ENCODE measurements at regions not wholly inside any gene's neighbourhood (a gene's known extent, or its start where the extent isn't known, plus 50 kb on each side); places are given as distances from the start of the nearest gene placed in this dataset.

DNA sequence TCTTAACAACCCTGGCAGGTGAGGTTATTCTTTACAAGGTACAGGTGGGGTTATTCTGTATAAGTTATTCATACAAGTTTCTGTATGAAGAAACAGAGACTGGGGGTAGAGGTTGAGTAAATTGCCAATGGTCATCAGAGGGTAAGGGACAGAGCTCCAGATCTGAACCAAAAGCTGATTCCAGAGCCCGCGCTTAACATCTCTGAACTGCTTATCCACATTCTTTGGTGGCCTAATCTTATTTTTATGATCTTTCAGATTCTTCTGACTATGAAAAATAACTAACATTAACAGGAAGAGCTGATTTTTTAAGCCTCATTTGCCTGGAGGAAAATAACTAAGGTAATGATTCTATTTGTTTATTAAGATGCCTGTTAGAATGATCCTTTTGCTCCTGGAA, 63.9 kb upstream of the BARHL2 start:
- DNase-seq (ENCODE audit: low read depth in 2 of 2) = no peak

DNA sequence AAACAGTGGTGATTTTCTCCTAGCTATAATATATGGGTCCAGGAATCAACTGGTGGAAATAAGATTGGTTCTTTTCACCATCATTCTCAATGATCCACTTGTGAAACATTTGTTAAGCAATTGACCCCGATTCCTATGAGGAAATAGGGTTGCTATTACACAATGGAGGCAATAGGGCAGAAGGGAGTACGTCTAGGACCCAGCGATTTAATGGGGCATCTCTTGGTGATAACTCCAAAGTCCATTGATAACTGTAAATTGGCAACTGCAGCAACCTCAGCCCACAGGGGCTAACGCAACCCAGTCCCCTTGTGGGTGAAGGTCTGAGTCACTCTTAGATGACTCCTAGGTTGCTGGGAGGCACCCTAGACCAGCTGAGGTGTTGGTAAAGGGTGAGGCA, 62.5 kb upstream of the BARHL2 start:
- DNase-seq (ENCODE audit: low read depth in 2 of 2) = no peak

DNA sequence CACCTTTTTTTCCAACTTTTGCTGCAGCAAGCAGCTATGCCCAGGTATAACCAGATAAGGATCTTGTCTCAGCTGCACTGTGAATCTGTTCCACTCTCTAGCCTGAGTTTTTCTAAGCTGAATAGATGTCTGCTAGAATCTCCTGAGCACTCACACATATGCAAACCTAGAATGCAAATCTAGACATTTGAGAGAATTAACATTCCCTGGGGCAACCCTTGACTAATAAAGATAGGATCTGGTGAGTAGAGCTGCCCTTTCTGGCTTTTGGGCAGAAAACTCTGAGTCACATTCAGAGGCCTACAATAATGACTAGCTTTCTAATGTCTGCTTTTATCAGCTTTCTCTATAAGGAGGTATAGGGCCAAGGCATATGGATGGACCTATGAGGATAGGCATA, 61.4 kb upstream of the BARHL2 start:
- no peak for DNase-seq (ENCODE audit: low read depth in 2 of 2)

DNA sequence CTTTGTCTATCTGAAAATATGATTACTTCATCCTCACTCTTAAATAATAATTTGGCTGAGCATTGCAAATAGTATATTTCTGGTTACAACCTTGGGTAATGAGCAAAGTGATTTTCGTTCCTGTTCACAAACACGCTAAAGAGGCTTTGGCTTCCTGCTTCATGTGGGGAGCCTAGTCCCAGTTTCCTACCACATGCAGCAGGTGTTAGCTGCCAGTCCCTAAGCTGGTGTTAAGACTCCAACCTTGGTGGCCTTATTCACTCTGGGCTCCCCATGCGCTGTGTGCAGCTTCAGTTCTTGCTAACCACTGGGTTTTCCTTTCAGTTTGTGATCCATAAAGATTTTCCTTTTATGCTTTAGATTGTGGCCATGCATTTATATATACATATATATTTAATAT, 56.7 kb upstream of the BARHL2 start:
- no peak for DNase-seq (ENCODE audit: low read depth in 2 of 2)

DNA sequence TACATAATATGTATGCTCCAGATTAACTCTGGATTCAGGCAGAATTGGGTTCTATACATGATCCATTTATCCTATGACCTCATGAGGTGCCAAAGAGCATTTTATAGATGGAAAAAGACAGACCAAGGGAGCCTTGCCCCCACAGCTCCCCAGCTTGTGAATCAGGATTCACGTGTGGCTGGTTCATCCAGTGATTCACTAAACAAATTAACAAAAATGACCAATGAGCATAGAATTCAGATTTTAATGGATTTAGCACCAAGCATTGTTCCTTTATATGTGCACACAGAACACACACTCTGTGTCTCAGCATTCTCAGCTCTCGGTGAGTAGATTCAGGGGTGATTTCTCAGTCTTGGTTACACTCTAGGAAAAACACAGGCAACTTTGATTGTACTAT, 51.7 kb upstream of the BARHL2 start:
- no peak for DNase-seq (ENCODE audit: low read depth in 2 of 2)

DNA sequence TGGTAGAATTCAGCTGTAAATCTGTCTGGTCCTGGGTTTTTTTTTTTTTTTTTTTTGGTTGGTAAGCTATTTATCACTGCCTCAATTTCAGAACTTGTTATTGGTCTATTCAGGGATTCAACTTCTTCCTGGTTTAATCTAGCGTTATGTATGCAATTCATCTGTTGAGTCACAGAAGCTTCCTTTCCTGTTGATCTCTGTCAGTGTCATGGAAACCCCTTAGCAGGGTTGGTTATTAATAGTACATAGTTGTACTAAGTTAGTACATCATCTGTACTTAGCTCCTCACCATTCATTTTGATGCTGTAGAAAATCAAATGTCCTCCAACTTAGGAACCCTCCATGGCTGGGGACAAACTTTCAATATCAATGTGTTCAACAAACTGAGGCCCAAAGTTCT, 51.0 kb upstream of the BARHL2 start:
- no peak for DNase-seq (ENCODE audit: low read depth in 2 of 2)

All from activated CD4-positive, alpha-beta T cell treated with anti-CD3 and anti-CD28 coated beads for 24 hours (primary cell).